SK-N-SH (cell line): ENCODE measurements at regions not wholly inside any gene's neighbourhood (a gene's known extent, or its start where the extent isn't known, plus 50 kb on each side); places are given as distances from the start of the nearest gene placed in this dataset.

Source experiments
- CTCF ChIA-PET: fragments of 300-600, 350-600 bp; formaldehyde crosslinking; extraction: SDS; loops from one replicate; lab custom pipeline; 2021; lab: Yijun Ruan, JAX
- POLR2A ChIA-PET: fragments of 350-600 bp; sonication (Branson Sonifier 250); formaldehyde crosslinking; extraction: SDS; loops from one replicate; lab custom pipeline; 2020; ENCODE audit warnings: antibody characterized with exemption, inconsistent platforms; lab: Yijun Ruan, JAX
- DNase-seq: peaks from one replicate; pipeline ENCODE4 v3.0.0; 2012
- H2AFZ ChIP-seq: fragments of 200-600 bp; sonication (generic); 2 replicates; pipeline ENCODE4 v1.8.1; 2016; ENCODE audit warnings: antibody characterized with exemption, mild to moderate bottlenecking, low read depth
- H3F3A ChIP-seq: fragments of 200-600 bp; sonication (generic); replicated peaks from 2 replicates; pipeline ENCODE3; 2016; ENCODE audit warnings: antibody characterized with exemption, mild to moderate bottlenecking; ENCODE audit not compliant: insufficient read depth
- H3K27ac ChIP-seq, 2 experiments: fragments of 200-500 bp in 1 of 2; fragments of 200-600 bp in 1 of 2; sonication (Bioruptor generic) in 1 of 2; sonication (generic), shearing (Covaris generic) in 1 of 2; 2 replicates each; pipeline versions ENCODE4 v1.5.1 to v1.6.1; 2014 to 2016; ENCODE audit warnings: low read depth in 2 of 2, inconsistent platforms in 1 of 2, low read length in 1 of 2, mild to moderate bottlenecking in 1 of 2, mixed read lengths in 1 of 2
- H3K27me3 ChIP-seq: fragments of 200-600 bp; sonication (generic), shearing (Covaris generic); 2 replicates; pipeline ENCODE4 v1.6.1; 2016; ENCODE audit warnings: mixed run types; ENCODE audit not compliant: insufficient read depth
- H3K36me3 ChIP-seq, 2 experiments: fragments of 200-500 bp in 1 of 2; fragments of 200-600 bp in 1 of 2; sonication (Bioruptor generic) in 1 of 2; sonication (generic) in 1 of 2; replicated peaks in 1 of 2; 2 replicates each; pipeline versions ENCODE3 to v1.5.1; 2014 to 2016; ENCODE audit warnings: low read length in 1 of 2, mild to moderate bottlenecking in 1 of 2; ENCODE audit not compliant: insufficient read depth in 2 of 2, control insufficient read depth in 1 of 2
- H3K4me1 ChIP-seq, 2 experiments: fragments of 200-500 bp in 1 of 2; fragments of 200-600 bp in 1 of 2; sonication (Bioruptor generic) in 1 of 2; sonication (generic), shearing (Covaris generic) in 1 of 2; 2 replicates each; pipeline versions ENCODE4 v1.5.1 to v1.6.1; 2014 to 2016; ENCODE audit warnings: low read depth in 1 of 2, low read length in 1 of 2, mixed run types in 1 of 2; ENCODE audit not compliant: insufficient read depth in 2 of 2, control insufficient read depth in 1 of 2
- H3K4me2 ChIP-seq: fragments of 200-600 bp; sonication (generic), shearing (Covaris generic); 2 replicates; pipeline ENCODE4 v1.6.1; 2017; ENCODE audit warnings: mixed run types
- H3K4me3 ChIP-seq, 2 experiments: fragments of 200-500 bp in 1 of 2; fragments of 200-600 bp in 1 of 2; sonication (Bioruptor generic) in 1 of 2; sonication (generic), shearing (Covaris generic) in 1 of 2; 2 replicates each; pipeline versions ENCODE4 v1.5.1 to v1.8.1; 2014 to 2016; ENCODE audit warnings: low read depth in 2 of 2, inconsistent platforms in 1 of 2, low read length in 1 of 2, mild to moderate bottlenecking in 1 of 2, mixed read lengths in 1 of 2, moderate library complexity in 1 of 2
- H3K79me2 ChIP-seq: fragments of 200-600 bp; sonication (generic); 2 replicates; pipeline ENCODE4 v1.8.1; 2017; ENCODE audit warnings: mild to moderate bottlenecking; ENCODE audit not compliant: insufficient read depth
- H3K9ac ChIP-seq: fragments of 200-600 bp; sonication (generic); 2 replicates; pipeline ENCODE4 v1.6.1; 2017; ENCODE audit warnings: mixed run types
- H3K9me2 ChIP-seq: fragments of 200-600 bp; sonication (generic); 2 replicates; pipeline ENCODE4 v1.6.1; 2017; ENCODE audit warnings: mixed run types
- H3K9me3 ChIP-seq: fragments of 200-600 bp; sonication (generic); 2 replicates; pipeline ENCODE4 v1.6.1; 2017; ENCODE audit warnings: mixed run types, mild to moderate bottlenecking, moderate library complexity
- H4K20me1 ChIP-seq: fragments of 200-600 bp; sonication (generic); 2 replicates; pipeline ENCODE4 v1.6.1; 2017; ENCODE audit warnings: mild to moderate bottlenecking, mixed run types; ENCODE audit not compliant: insufficient read depth
- CHD2 ChIP-seq: fragments of 150-350 bp; IDR thresholded peaks from 2 replicates; pipeline ENCODE4 v1.6.1; 2018; ENCODE audit warnings: low read length; ENCODE audit not compliant: partially characterized antibody
- EP300 ChIP-seq, 2 experiments: IDR thresholded peaks; 2 replicates each; pipeline versions ENCODE4 v1.4.0 to v1.6.1; 2012; ENCODE audit warnings: borderline replicate concordance in 1 of 2, low read depth in 1 of 2, low read length in 1 of 2
- FOXM1 ChIP-seq: IDR thresholded peaks from 2 replicates; pipeline ENCODE4 v1.4.0; 2012; ENCODE audit warnings: low read depth, mild to moderate bottlenecking
- GABPA ChIP-seq: IDR thresholded peaks from 2 replicates; pipeline ENCODE4 v1.4.0; 2012; ENCODE audit warnings: low read depth, mild to moderate bottlenecking
- JUND ChIP-seq: IDR thresholded peaks from 2 replicates; pipeline ENCODE4 v1.4.0; 2012
- POLR2AphosphoS5 ChIP-seq: IDR thresholded peaks from 2 replicates; pipeline ENCODE4 v1.6.1; 2012; ENCODE audit warnings: low read depth, low read length
- RAD21 ChIP-seq: IDR thresholded peaks from 2 replicates; pipeline ENCODE4 v1.6.1; 2012; ENCODE audit warnings: mild to moderate bottlenecking, low read length
- RFX5 ChIP-seq: IDR thresholded peaks from 2 replicates; pipeline ENCODE4 v1.6.1; 2012; ENCODE audit warnings: mild to moderate bottlenecking, improper control_type of control experiment, low read length
- RXRA ChIP-seq: IDR thresholded peaks from 2 replicates; pipeline ENCODE4 v1.4.0; 2012; ENCODE audit warnings: low read depth, mild to moderate bottlenecking, borderline replicate concordance
- SIN3A ChIP-seq: IDR thresholded peaks from 2 replicates; pipeline ENCODE4 v1.6.1; 2012; ENCODE audit warnings: low read depth, mild to moderate bottlenecking, low read length, moderate library complexity, borderline replicate concordance
- SMC3 ChIP-seq: IDR thresholded peaks from 2 replicates; pipeline ENCODE4 v1.6.1; 2012; ENCODE audit warnings: low read depth, low read length, improper control_type of control experiment
- TAF1 ChIP-seq: IDR thresholded peaks from 2 replicates; pipeline ENCODE4 v1.6.1; 2012; ENCODE audit warnings: low read depth, mild to moderate bottlenecking, low read length, moderate library complexity, borderline replicate concordance
- YY1 ChIP-seq: IDR thresholded peaks from 2 replicates; pipeline ENCODE4 v1.4.0; 2012; ENCODE audit warnings: low read depth, mild to moderate bottlenecking
- WGBS: methylation state at CpG from one replicate; pipeline ENCODE4 v1.1.6; 2017; ENCODE audit warnings: low lambda C conversion rate; 5-methylcytosine and 5-hydroxymethylcytosine counted together
- TF ChIP-seq, protein P1 (sequence below): IDR thresholded peaks from 2 replicates; pipeline ENCODE4 v1.4.0; 2012; ENCODE audit warnings: low read depth, borderline replicate concordance
- TF ChIP-seq, protein P2 (sequence below): IDR thresholded peaks from 2 replicates; pipeline ENCODE4 v1.4.0; 2012; ENCODE audit warnings: low read depth, borderline replicate concordance
- TF ChIP-seq, protein P3 (sequence below): fragments of 150-350 bp; IDR thresholded peaks from 2 replicates; pipeline ENCODE4 v1.6.1; 2016; ENCODE audit warnings: mild to moderate bottlenecking, low read depth, low read length

DNA sequence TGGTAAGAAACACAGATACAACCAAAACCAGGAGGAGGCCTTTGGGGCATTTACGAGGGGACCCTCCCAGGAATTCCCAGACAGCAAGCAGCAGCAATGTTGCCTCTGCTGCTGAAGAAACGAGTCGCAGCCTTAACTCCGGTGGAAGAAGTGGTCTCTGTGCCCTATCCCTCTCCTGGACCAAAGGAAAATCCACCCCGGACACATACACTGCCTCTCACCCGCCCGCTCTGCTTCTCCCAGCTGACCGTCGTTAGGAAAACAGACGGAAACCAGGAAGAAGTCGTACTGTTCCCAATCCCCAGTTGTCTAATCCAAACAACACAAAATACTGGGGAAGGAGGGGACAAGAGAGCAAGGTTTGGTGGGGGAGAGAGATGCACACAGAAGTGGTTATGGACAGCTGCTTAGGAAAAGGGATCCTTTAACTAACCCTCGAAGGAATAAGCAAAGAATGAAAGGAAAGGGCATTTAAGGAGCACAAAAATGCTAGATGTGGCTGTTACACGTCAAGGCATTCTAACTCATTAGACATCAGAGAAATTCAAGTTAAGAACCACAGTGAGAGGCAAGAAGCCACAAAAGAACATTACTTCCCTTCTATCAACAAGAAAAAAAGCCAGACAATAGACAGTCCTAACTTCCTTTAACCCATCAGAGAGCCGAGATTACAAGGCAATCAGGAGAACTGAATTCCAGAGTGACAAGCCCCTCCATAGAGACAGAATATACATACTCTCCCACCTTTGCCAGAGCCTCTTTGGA lies 71.9 kb downstream of the ACTL7B start:
- no peak for DNase-seq
- 23% methylated on average over 14 of the region's 14 CpGs for WGBS
- no peaks in the 10 kb centered on the region for H3K79me2 ChIP-seq
- no peak overlapping the region for H3K27ac ChIP-seq
- no peaks in the 10 kb centered on the region for H3K9me3 ChIP-seq
- no peak overlapping the region for H3K9ac ChIP-seq
- POLR2A ChIA-PET, result no interaction called here
- H3K27me3 ChIP-seq, result peaks cover 40% of the 10 kb centered on the region
- H4K20me1 ChIP-seq, result no peaks in the 10 kb centered on the region
- CTCF ChIA-PET, result interaction anchor here (1.3 kb wide), 1 partner anchor 24 kb away, joined by 3 read pairs; no protein-coding TSS in a partner anchor
- no peak overlapping the region for H2AFZ ChIP-seq
- H3K36me3 ChIP-seq, result no peaks in the 10 kb centered on the region
- no peak overlapping the region for H3K4me3 ChIP-seq
- no peaks in the 10 kb centered on the region for H3F3A ChIP-seq
- TF ChIP-seq TAF1, result no peak
- no peak for TF ChIP-seq FOXM1
- no peak for TF ChIP-seq YY1
- TF ChIP-seq EP300 (IDR thresholded peaks at IDR 0.05; ENCODE audit: borderline replicate concordance in 1 of 2, low read depth in 1 of 2, low read length in 1 of 2), result no peak
- TF ChIP-seq, protein P1, sequence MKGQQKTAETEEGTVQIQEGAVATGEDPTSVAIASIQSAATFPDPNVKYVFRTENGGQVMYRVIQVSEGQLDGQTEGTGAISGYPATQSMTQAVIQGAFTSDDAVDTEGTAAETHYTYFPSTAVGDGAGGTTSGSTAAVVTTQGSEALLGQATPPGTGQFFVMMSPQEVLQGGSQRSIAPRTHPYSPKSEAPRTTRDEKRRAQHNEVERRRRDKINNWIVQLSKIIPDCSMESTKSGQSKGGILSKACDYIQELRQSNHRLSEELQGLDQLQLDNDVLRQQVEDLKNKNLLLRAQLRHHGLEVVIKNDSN, result no peak
- no peak for TF ChIP-seq JUND
- TF ChIP-seq, protein P2, sequence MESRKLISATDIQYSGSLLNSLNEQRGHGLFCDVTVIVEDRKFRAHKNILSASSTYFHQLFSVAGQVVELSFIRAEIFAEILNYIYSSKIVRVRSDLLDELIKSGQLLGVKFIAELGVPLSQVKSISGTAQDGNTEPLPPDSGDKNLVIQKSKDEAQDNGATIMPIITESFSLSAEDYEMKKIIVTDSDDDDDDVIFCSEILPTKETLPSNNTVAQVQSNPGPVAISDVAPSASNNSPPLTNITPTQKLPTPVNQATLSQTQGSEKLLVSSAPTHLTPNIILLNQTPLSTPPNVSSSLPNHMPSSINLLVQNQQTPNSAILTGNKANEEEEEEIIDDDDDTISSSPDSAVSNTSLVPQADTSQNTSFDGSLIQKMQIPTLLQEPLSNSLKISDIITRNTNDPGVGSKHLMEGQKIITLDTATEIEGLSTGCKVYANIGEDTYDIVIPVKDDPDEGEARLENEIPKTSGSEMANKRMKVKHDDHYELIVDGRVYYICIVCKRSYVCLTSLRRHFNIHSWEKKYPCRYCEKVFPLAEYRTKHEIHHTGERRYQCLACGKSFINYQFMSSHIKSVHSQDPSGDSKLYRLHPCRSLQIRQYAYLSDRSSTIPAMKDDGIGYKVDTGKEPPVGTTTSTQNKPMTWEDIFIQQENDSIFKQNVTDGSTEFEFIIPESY, result no peak
- no peak for TF ChIP-seq RXRA
- TF ChIP-seq POLR2AphosphoS5, result no peak
- TF ChIP-seq, protein P3, sequence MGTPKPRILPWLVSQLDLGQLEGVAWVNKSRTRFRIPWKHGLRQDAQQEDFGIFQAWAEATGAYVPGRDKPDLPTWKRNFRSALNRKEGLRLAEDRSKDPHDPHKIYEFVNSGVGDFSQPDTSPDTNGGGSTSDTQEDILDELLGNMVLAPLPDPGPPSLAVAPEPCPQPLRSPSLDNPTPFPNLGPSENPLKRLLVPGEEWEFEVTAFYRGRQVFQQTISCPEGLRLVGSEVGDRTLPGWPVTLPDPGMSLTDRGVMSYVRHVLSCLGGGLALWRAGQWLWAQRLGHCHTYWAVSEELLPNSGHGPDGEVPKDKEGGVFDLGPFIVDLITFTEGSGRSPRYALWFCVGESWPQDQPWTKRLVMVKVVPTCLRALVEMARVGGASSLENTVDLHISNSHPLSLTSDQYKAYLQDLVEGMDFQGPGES, result no peak
- no peak for TF ChIP-seq CHD2
- no peak for TF ChIP-seq SMC3
- no peak for TF ChIP-seq GABPA
- H3K4me2 ChIP-seq, result no peak overlapping the region
- H3K9me2 ChIP-seq, result no peaks in the 10 kb centered on the region
- peaks cover 0 to 3% of the 10 kb centered on the region in 2 experiments; a peak in 1 of 4 replicates for H3K4me1 ChIP-seq

DNA sequence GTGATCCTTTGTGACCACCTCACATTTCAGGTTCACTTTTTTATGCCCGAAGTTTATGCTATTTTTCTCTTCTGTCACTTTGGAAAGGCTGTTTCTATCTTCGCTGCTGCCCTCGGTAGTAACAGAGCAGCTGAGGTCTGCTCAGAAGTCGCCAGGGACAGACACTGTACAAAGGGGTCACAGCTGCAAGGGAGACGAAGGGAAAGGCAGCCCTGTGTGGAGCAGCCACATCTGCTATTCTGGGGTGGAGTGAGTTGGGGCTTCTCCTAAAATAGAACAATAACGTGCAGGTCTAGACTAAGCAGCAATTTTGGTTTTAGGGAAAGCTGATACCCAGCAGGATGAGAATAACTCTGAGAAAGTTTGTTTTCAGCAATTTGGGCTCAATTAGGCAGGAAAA lies 72.5 kb downstream of the ACTL7B start:
- no peak for DNase-seq
- no peaks in the 10 kb centered on the region for H3K36me3 ChIP-seq
- H3F3A ChIP-seq, result no peaks in the 10 kb centered on the region
- no peaks in the 10 kb centered on the region for H3K9me3 ChIP-seq
- CTCF ChIA-PET, result interaction anchor here (1.3 kb wide), 1 partner anchor 24 kb away, joined by 3 read pairs; no protein-coding TSS in a partner anchor
- no peak for TF ChIP-seq SIN3A
- TF ChIP-seq, protein P3, result no peak
- no peak for TF ChIP-seq RAD21
- TF ChIP-seq RFX5, result no peak
- H3K4me1 ChIP-seq, result peaks cover 0 to 3% of the 10 kb centered on the region in 2 experiments; a peak in 1 of 4 replicates
- no peaks in the 10 kb centered on the region for H3K79me2 ChIP-seq
- H3K9me2 ChIP-seq, result no peaks in the 10 kb centered on the region
- H4K20me1 ChIP-seq, result no peaks in the 10 kb centered on the region
- 24% methylated on average over 6 of the region's 6 CpGs for WGBS
- H3K27ac ChIP-seq, result no peak overlapping the region
- POLR2A ChIA-PET, result no interaction called here
- H3K9ac ChIP-seq, result no peak overlapping the region
- H2AFZ ChIP-seq, result no peak overlapping the region
- no peak overlapping the region for H3K4me3 ChIP-seq
- peaks cover 45% of the 10 kb centered on the region for H3K27me3 ChIP-seq
- H3K4me2 ChIP-seq, result no peak overlapping the region
